Activated CD8-positive, alpha-beta memory T cell treated with anti-CD3 and anti-CD28 coated beads, Interleukin-2, amount 50 U/mL, for 24 hours (primary cell): ENCODE measurements at regions not wholly inside any gene's neighbourhood (a gene's known extent, or its start where the extent isn't known, plus 50 kb on each side); places are given as distances from the start of the nearest gene placed in this dataset.
"Not testable (repeated sequence)": the region's sequence is repeated elsewhere in the genome, so short reads cannot be mapped to it uniquely, and the experiment has no call there.

Experiments
- DNase-seq: peaks from one replicate; pipeline ENCODE4 v3.0.0-alpha.2; 2020; ENCODE audit errors: extremely low read depth

DNA sequence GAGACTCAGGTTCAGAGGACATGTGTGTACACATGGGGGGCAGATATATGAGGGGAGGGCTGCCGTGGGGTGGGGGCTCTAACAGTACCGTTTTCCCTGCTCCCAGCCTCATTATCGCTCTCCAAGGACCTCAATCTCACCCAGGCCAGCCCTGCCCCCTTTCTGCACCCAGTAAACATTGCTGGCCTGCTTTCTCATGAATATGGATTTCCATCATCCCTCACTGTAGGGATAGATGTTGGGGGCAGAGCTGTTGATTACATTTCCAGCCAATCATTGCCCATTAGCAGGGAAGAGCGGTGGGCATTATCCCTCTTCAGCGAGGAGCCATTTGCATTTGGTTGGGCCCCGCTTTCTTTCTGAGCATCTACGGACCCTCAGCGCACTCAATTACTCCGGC lies 273.8 kb downstream of the RPS6KC1 start:
- no peak for DNase-seq

- no peak for DNase-seq
Measured at GRCh38 chr1:213325482-213325881, 274.4 kb downstream of the RPS6KC1 start.

DNA sequence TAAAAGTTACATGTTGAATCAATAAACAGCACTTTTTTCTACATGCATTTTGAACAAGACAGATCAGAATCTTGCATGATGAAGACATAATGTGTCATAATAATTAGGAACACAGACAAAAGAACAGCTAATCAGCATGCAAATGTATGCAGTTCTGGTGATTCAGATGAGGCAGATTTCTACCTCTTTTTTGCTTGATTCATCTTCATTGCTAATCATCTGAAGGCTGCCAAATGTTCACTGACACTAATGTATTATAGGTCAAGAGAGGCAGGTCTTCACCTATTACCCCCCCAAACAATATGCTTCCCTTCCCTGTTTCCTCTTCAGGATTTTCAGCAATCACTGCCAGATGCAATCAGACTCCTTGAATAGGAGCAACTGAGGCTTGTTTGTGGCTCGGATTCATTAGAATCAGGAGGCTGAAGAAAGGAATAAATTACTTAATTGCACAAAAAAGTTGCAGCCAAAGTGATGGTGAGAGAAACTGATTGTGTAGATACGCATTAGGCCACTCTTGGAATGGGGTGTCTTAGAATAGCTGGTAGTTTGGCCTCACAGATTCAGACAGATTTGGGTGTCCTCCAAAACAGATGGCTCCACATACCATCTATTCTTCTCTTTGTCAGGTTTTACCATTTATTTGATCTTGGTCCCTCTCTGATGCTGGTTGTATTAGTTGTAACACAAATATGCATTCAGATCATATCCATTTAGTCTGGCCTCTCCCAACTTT lies 275.4 kb downstream of the RPS6KC1 start:
- DNase-seq = no peak

DNA sequence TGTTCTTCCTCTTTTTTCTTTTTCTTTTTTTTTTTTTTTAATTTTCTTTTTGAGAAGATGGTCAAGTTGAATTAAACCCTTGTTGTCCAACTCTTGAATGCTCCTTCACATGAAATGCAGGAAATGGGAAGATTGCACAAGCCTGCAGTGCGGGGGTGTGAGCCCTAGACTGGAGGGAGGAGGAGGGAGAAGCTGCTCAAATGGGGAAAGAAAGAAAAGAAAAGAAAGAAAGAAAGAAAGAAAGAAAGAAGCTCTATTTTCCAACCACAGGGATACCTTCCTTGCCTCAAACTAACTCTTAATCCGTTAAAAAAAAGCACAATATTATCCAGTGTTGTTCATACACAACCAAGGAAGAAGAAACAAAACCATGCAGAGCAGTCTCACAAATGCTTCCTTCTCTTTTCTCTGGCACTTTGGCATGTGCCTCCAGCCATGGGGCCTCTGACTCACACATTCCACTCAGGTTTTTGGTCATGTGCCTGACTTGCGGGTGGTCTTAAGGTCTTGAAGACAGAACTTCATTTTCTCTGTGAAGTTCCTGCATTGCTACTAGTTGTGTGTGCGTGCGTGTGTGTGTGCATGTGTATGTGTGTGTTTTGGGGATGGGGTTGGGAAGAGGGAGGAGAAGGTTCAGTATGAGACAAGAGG lies 276.1 kb downstream of the RPS6KC1 start:
- no peak for DNase-seq

DNA sequence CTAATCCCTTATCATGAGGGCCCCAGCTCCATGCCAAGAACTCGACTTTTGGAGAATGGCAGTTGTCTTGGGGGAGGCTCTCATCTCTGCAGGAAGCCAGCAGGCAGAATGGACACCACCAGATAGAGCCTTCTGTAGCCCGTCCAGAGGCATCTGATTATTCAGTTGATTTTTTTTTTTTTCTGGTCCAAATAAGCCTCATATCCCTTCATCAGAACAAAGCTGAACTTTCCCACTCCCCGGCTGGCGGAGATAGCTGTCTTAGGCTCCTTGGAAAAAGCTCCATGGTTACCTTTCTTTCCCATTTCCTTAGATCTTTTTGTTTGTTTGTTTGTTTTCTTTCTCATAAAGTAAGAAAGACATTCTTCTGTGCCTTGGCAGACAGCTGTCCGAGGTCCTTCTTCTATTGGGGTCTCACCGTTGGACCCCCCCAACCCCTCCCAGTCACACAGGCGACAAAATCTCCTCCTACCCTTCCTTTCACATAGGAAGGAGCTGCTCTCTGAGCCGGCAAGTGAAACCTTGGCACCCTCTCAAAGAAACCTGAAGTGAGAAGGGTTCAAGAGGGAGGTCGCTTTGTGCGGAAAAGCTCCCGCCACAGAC lies 278.5 kb downstream of the RPS6KC1 start:
- DNase-seq = no peak

GRCh38 chr1:213330281-213330680 lies 279.2 kb downstream of the RPS6KC1 start:
- DNase-seq = no peak

GRCh38 chr1:213331631-213332175 lies 280.7 kb downstream of the RPS6KC1 start:
- DNase-seq = no peak

DNA sequence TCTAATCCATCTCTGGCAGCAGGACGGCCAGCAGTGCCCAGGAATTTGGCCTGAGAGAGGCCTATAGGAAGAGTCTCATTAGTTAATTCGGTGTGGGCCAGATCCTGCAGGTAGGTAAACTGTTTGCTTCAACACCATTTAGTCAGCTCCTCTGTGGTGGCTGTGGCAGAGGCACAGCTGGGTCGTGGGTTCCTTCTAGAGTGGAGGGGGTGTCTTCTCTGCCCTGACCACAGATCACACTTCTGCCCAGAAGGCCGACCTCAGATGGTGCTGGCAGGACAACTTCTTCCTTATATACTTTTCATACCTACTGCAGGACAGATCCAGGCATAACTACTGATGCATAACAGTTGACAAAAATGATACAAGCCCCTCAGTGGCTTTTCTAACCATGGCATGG lies 281.4 kb downstream of the RPS6KC1 start:
- DNase-seq = no peak

GRCh38 chr1:213333121-213333520 lies 282.1 kb downstream of the RPS6KC1 start:
- no peak for DNase-seq

DNA sequence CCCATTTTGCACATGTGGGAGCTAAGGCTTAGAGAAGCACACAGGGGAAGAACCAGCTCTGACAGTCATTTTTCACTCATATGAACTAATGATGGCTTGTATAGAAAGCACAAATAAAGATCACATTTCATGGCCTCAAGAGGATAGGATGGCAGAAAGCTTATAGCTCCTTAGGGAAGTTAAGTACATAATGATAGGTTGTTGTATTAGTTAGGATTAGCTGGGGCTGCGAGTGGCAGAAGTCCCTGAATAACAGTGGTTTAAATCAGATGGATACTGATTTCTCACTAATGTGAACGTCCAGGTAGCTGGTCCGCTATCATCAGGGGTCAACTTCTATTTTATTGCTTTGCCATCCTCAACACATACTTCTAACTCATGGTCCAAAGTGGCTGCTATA lies 284.0 kb downstream of the RPS6KC1 start:
- DNase-seq = no peak

GRCh38 chr1:213337025-213337678 lies 286.1 kb downstream of the RPS6KC1 start:
- DNase-seq = no peak

GRCh38 chr1:213340593-213340992 lies 289.6 kb downstream of the RPS6KC1 start:
- no peak for DNase-seq

DNA sequence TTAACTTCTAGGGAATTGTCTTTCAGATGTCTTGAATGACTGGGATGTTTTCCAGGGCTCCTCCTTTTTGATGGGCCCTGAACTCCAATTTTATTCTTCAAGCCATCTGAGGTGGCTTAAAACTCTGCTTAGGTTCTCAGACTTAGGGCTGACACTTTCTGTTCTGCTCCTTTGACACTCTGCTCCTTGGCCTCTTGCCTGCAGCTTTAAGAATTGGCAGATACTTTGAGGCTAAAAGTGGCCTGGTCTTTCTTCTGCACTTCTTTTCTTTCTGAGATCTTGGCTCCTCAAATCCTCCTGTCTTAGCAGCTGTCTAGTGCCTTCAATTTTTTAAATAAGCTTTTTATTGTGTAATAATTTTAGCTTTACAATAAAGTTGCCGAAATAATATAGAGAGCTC lies 294.6 kb downstream of the RPS6KC1 start:
- no peak for DNase-seq

DNA sequence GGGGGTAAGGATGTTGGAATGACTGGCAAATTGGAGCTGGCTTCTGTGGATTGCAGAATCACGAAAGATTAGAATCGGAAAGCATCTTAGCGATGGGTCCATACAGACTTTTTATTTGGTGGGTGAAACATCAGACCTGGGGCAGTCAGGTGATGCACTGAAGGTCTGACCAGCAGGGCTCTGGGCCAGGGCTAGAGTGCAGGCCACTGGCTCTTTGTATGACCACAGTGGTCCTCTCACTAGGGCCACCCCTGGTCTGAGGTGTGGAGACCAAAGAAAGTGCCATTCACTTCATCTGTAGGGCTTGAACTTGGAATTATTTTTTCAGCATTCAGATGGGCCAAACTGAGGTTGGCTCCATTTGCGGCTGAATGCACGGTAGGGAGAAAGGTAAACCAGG lies 306.4 kb downstream of the RPS6KC1 start:
- DNase-seq = no peak

- not testable (repeated sequence) for DNase-seq
Measured at GRCh38 chr1:213358368-213358767, 307.3 kb downstream of the RPS6KC1 start.

DNA sequence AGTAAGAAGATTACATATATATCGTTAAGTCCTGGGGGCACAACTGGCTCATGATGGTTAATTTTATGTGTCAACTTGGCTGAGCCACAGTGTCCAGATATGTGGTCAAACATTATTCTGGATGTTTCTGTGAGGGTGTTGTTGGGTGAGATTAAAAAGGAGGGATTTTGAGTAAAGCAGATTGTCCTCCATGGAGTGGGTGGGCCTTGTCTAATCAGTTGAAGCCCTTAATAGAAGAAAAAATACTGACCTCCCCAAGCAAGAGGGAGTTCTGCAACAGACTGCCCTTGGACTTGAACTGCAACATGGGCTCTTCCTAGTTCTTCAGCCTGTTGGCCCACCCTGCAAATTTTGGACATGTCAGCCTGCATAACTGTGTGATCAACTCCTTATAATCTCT lies 311.6 kb downstream of the RPS6KC1 start:
- DNase-seq = no peak

- DNase-seq = no peak
Measured at GRCh38 chr1:213366141-213366831, 315.2 kb downstream of the RPS6KC1 start.

GRCh38 chr1:213369465-213369864 lies 318.4 kb downstream of the RPS6KC1 start:
- DNase-seq = no peak

DNA sequence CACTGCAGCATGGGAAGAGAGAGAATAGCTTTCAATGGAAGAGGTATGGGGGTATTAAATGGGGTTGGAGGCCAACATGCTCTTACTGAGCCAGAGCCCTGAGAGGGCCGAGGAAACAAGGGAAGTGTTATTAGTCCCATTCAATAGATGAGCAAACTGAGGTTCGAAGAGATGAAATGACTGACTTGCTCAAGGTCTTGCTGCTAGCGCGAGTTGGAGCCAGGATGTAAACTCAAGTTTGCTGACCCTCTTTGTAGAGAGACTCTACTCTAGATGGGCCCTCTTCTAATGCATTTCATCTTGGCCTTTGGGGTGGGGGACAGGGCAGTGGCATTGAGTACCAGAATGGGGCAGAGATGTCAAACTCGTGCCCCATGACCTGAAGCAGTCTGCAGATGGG lies 319.5 kb downstream of the RPS6KC1 start:
- no peak for DNase-seq

DNA sequence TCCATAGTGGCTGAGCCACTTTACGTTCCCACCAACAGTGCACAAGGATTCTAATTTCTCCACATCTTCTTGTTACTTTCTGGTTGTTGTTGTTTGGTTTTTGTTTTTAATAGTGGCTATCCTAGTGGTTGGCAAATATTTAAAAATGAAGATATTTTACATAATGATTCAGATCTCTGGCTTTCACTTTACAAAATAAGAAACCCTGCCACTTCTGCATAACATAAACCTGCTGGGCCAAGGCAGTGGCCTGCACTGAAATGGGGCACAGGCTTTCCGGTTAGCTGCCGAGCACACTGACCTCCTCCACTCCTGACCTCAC lies 320.4 kb downstream of the RPS6KC1 start:
- no peak for DNase-seq

- DNase-seq = no peak
Measured at GRCh38 chr1:213371847-213372619, 321.0 kb downstream of the RPS6KC1 start.
